ENCODE measurements at regions not wholly inside any gene's neighbourhood (a gene's known extent, or its start where the extent isn't known, plus 50 kb on each side); places are given as distances from the start of the nearest gene placed in this dataset.

DNA sequence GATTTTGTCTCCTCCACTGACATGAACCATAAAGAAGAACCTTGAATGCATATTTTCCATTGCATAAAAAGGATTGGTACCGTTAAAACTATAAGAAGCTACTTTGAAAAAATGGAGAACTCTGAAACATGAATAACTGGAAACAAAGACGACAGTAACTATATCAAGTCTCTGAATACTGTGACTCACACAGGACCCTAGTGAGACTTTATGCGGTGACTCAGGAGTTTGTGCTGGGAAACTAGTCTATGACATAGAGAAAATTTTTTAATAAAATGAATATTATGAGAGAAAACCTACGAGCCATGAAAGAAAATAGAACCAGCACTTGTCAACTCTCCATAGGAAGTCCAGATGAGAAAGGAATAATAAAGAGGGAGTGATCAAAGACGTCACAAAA lies 339.9 kb upstream of the ADARB2 start:
- Histone ChIP-seq H3K9me2 (ENCODE audit: insufficient read depth, low read length) (no peaks in the 10 kb centered on the region), H3K36me3 (ENCODE audit: insufficient read depth, low read length) (no peaks in the 10 kb centered on the region), H3K4me1 (ENCODE audit: insufficient read depth, low read length, poor library complexity, severe bottlenecking) (no peaks in the 10 kb centered on the region), H3K4me2 (ENCODE audit: low read length) (no peak overlapping the region), H3K4me3 (ENCODE audit: low read depth, low read length, poor library complexity, severe bottlenecking) (no peak overlapping the region), H2AFZ (ENCODE audit: low read length) (no peak overlapping the region), H3K9me3 (ENCODE audit: low read length) (no peaks in the 10 kb centered on the region), H4K20me1 (ENCODE audit: insufficient read depth, low read length) (no peaks in the 10 kb centered on the region), H3K79me2 (ENCODE audit: insufficient read depth, low read depth, low read length) (no peaks in the 10 kb centered on the region), H3K27ac (ENCODE audit: low read depth, low read length, poor library complexity, severe bottlenecking) (no peak overlapping the region)
- intact Hi-C loops (cut with micrococcal nuclease; ENCODE audit: unreplicated experiment): no loop called here
- ChIA-PET CTCF (ENCODE audit: unreplicated experiment) (no interaction called here), POLR2A (no interaction called here)
- TF ChIP-seq EZH2phosphoT487 (IDR thresholded peaks at IDR 0.05; ENCODE audit: borderline replicate concordance, low read depth, low read length): no peak
- TF ChIP-seq CTCF (conservative IDR thresholded peaks at IDR 0.05; ENCODE audit: low read length): no peak
- DNase-seq (ENCODE audit: low spot score): no peak
- BruUV-seq (replicated peaks): no TSS peak

DNA sequence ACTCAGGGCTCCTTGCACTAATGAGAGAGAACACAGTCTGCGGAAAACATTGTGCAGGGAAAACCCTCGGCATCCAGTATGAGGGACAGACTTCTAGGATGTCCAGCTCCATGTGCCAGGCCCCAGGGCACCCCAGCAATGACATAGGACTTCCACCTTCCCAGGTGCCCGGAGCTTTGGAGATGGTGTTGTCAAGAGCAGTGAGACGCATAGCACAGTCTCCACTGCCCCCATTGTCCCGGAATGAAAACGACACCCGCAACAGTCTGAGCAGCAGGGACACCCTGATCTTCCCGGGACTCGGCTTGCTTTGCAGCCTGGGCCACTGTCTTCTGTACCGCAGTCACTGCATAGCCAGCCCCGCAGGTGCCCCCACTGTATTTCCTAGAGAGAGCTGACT lies 339.2 kb upstream of the ADARB2 start:
- Histone ChIP-seq H3K27ac (ENCODE audit: low read depth, low read length, poor library complexity, severe bottlenecking) (no peak overlapping the region), H3K36me3 (ENCODE audit: insufficient read depth, low read length) (no peaks in the 10 kb centered on the region), H3K79me2 (ENCODE audit: insufficient read depth, low read depth, low read length) (no peaks in the 10 kb centered on the region), H3K9me3 (ENCODE audit: low read length) (no peaks in the 10 kb centered on the region), H4K20me1 (ENCODE audit: insufficient read depth, low read length) (no peaks in the 10 kb centered on the region), H3K4me1 (ENCODE audit: insufficient read depth, low read length, poor library complexity, severe bottlenecking) (no peaks in the 10 kb centered on the region), H3K9me2 (ENCODE audit: insufficient read depth, low read length) (no peaks in the 10 kb centered on the region), H3K4me2 (ENCODE audit: low read length) (no peak overlapping the region), H3K4me3 (ENCODE audit: low read depth, low read length, poor library complexity, severe bottlenecking) (no peak overlapping the region), H2AFZ (ENCODE audit: low read length) (no peak overlapping the region)
- TF ChIP-seq EZH2phosphoT487 (IDR thresholded peaks at IDR 0.05; ENCODE audit: borderline replicate concordance, low read depth, low read length): no peak
- TF ChIP-seq CTCF (conservative IDR thresholded peaks at IDR 0.05; ENCODE audit: low read length): no peak
- no TSS peak for BruUV-seq (replicated peaks)
- CTCF ChIA-PET (ENCODE audit: unreplicated experiment): no interaction called here
- no peak for DNase-seq (ENCODE audit: low spot score)
- POLR2A ChIA-PET: no interaction called here
- intact Hi-C loops (cut with micrococcal nuclease; ENCODE audit: unreplicated experiment): no loop called here

- no TSS peak for BruUV-seq (replicated peaks)
- intact Hi-C loops (cut with micrococcal nuclease; ENCODE audit: unreplicated experiment): no loop called here
- CTCF ChIA-PET (ENCODE audit: unreplicated experiment): no interaction called here
Observed at GRCh38 chr10:2067015-2067414, 329.7 kb upstream of the ADARB2 start.

More at GRCh38 chr10:2067015-2067414, 329.7 kb upstream of the ADARB2 start:
- H3K79me2 ChIP-seq (ENCODE audit: insufficient read depth, low read depth, low read length): no peaks in the 10 kb centered on the region
- DNase-seq (ENCODE audit: low spot score): no peak
- no peak overlapping the region for H3K4me3 ChIP-seq (ENCODE audit: low read depth, low read length, poor library complexity, severe bottlenecking)
- H3K36me3 ChIP-seq (ENCODE audit: insufficient read depth, low read length): no peaks in the 10 kb centered on the region
- no peak overlapping the region for H3K4me2 ChIP-seq (ENCODE audit: low read length)
- POLR2A ChIA-PET: no interaction called here
- H3K9me3 ChIP-seq (ENCODE audit: low read length): no peaks in the 10 kb centered on the region
- no peaks in the 10 kb centered on the region for H3K9me2 ChIP-seq (ENCODE audit: insufficient read depth, low read length)
- no peak overlapping the region for H3K27ac ChIP-seq (ENCODE audit: low read depth, low read length, poor library complexity, severe bottlenecking)
- H3K4me1 ChIP-seq (ENCODE audit: insufficient read depth, low read length, poor library complexity, severe bottlenecking): no peaks in the 10 kb centered on the region
- no peaks in the 10 kb centered on the region for H4K20me1 ChIP-seq (ENCODE audit: insufficient read depth, low read length)
- no peak overlapping the region for H2AFZ ChIP-seq (ENCODE audit: low read length)
- TF ChIP-seq CTCF (conservative IDR thresholded peaks at IDR 0.05; ENCODE audit: low read length) (no peak), EZH2phosphoT487 (IDR thresholded peaks at IDR 0.05; ENCODE audit: borderline replicate concordance, low read depth, low read length) (no peak)
